Aorta (tissue), 5 donors: ENCODE measurements at regions not wholly inside any gene's neighbourhood (a gene's known extent, or its start where the extent isn't known, plus 50 kb on each side); places are given as distances from the start of the nearest gene placed in this dataset.
A peak's percentile ranks its signal among the peaks of the same experiment; 100 is the strongest.
"Not testable (repeated sequence)": the region's sequence is repeated elsewhere in the genome, so short reads cannot be mapped to it uniquely, and the experiment has no call there.

Experiments used
- ATAC-seq: fragments of 200-7000 bp; cut with Tn5 transposase; one replicate; pipeline ENCODE4 v1.9.1; 2022; ENCODE audit warnings: moderate library complexity; ENCODE audit not compliant: low FRiP score
- DNase-seq, 2 donors: peaks; one replicate each; pipeline ENCODE4 v3.0.0-alpha.2; 2020
- H3K27ac ChIP-seq, 2 donors: one replicate each; pipeline ENCODE4 v1.5.1; 2013; ENCODE audit warnings: low read length in 2 of 2, mild to moderate bottlenecking in 2 of 2, moderate library complexity in 2 of 2, control low read depth in 1 of 2, inconsistent platforms in 1 of 2, low read depth in 1 of 2
- H3K27me3 ChIP-seq, 2 donors: one replicate each; pipeline ENCODE4 v1.6.1; 2013; ENCODE audit warnings: control low read depth in 1 of 2, low read length in 1 of 2, mild to moderate bottlenecking in 1 of 2, moderate library complexity in 1 of 2; ENCODE audit not compliant: insufficient read depth in 2 of 2, control insufficient read depth in 1 of 2
- H3K36me3 ChIP-seq, 2 donors: one replicate each; pipeline ENCODE4 v1.6.1; 2013; ENCODE audit warnings: control low read depth in 1 of 2, low read length in 1 of 2, mild to moderate bottlenecking in 1 of 2; ENCODE audit not compliant: insufficient read depth in 2 of 2, control insufficient read depth in 1 of 2
- H3K4me1 ChIP-seq, 2 donors: one replicate each; pipeline ENCODE4 v1.6.1; 2013; ENCODE audit warnings: low read length in 2 of 2, control low read depth in 1 of 2, mild to moderate bottlenecking in 1 of 2, moderate library complexity in 1 of 2; ENCODE audit not compliant: insufficient read depth in 2 of 2, control insufficient read depth in 1 of 2
- H3K4me3 ChIP-seq, 2 donors: one replicate each; pipeline ENCODE4 v1.5.1; 2013; ENCODE audit warnings: low read length in 2 of 2, control low read depth in 1 of 2, mild to moderate bottlenecking in 1 of 2
- H3K9me3 ChIP-seq: one replicate; pipeline ENCODE4 v1.6.1; 2013; ENCODE audit warnings: mild to moderate bottlenecking, low read length; ENCODE audit not compliant: control insufficient read depth
- WGBS, 2 donors: extraction: QIAGEN DNeasy Blood & Tissue Kit; methylation state at CpG; one replicate each; pipeline ENCODE4 v1.1.7; 2013; 5-methylcytosine and 5-hydroxymethylcytosine counted together
- intact Hi-C, 2 donors: fragments of 100-400 bp; cut with DNase I; formaldehyde crosslinking; loops; one replicate each; pipeline versions ENCODE4 v1.14.2 to v1.15.0; 2022
- donor health status: healthy with polysubstance abuse.
- donor health status: Bipolar disorder and iron deficiency.
- donor health status: DM: no; HTN: no; CAD: no.
- donor health status: DM: no; HTN: no; CAD: no.
- donor health status: DM: yes; HTN: yes; CAD: no.

DNA sequence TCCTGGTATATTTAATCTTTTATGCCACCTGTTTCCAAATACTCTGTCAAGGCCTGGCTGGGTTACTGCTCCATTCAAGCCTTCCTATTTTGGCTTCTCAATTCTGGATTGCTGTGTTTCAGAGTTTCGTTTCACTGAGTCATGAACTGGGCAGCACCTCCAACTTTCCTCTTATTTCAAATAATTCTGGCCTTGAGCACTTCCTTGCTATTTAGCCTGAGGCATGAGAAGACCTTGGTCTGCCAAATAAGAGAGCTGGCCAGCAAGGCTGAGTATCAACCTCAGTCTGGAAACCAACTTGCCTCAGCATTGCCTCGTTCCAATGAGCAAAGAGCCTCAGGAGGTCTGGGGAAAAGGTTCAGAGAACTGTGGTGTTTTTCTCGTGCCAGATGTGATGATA lies 66.6 kb downstream of the TNFAIP3 start:
- peak in 1 of 2 donors; percentile 79 for DNase-seq
- Histone ChIP-seq H3K36me3 (no peaks in the 10 kb centered on the region), H3K27ac (peak overlapping the region in 1 of 2 donors; percentile 63), H3K4me3 (no peak overlapping the region), H3K9me3 (no peaks in the 10 kb centered on the region), H3K4me1 (no peaks in the 10 kb centered on the region), H3K27me3 (no peaks in the 10 kb centered on the region)
- intact Hi-C loops: loop anchor here (5.0 kb wide), 1 partner anchor 66 kb away; the partner anchor contains the start of gene TNFAIP3 (in 2 of the 2)
- 3 to 8% methylated on average over 3 of the region's 3 CpGs for WGBS, 2 donors
- peak; percentile 94 for ATAC-seq

DNA sequence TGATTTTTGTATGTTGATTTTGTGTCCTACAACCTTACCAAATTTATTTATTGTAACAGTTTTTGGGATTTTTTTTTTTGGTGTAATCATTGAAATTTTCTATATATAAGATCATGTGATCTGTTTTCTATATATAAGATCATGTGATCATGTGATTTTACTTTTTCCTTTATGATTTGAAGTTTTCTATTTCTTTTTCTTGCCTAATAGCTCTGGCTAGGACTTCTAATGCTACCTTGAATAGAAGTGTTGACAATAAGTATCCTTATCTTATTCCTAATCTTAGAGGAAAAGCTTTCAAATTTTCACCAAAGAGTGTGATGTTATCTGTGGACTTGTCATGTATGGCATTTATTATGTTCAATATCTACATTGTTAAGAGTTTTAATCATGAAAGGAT lies 69.7 kb downstream of the TNFAIP3 start:
- H3K27me3 ChIP-seq: no peaks in the 10 kb centered on the region
- H3K9me3 ChIP-seq: no peaks in the 10 kb centered on the region
- no peaks in the 10 kb centered on the region for H3K4me1 ChIP-seq
- no peaks in the 10 kb centered on the region for H3K36me3 ChIP-seq
- intact Hi-C loops: no loop called here
- no peak overlapping the region for H3K27ac ChIP-seq
- no peak overlapping the region for H3K4me3 ChIP-seq
- DNase-seq: no peak
- ATAC-seq: no peak

DNA sequence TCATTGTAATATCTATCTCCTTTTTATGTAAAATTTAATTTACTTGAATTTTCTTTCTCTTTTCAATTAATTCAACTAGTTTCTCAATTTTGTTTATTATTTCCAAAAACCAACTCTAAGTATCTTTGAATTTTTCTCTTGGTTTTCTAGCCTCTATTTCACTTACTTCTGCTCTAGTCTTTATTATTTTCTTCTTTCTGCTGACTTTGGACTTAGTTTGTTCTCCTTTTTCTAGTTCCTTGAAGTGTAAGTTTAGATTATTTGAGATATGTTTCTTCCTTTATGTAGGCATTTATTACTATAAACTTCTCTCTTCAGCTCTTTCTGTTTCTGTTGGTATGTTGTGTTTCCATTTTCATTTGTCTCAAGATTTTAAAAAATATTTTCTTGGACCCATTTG lies 70.8 kb downstream of the TNFAIP3 start:
- no peaks in the 10 kb centered on the region for H3K27me3 ChIP-seq
- no peaks in the 10 kb centered on the region for H3K4me1 ChIP-seq
- no peaks in the 10 kb centered on the region for H3K9me3 ChIP-seq
- H3K27ac ChIP-seq: no peak overlapping the region
- ATAC-seq (no peak), DNase-seq (no peak)
- H3K4me3 ChIP-seq: no peak overlapping the region
- intact Hi-C loops: no loop called here
- H3K36me3 ChIP-seq: no peaks in the 10 kb centered on the region

- intact Hi-C loops: no loop called here
- DNase-seq (no peak), ATAC-seq (no peak)
- no peaks in the 10 kb centered on the region for H3K27me3 ChIP-seq
- H3K4me1 ChIP-seq: no peaks in the 10 kb centered on the region
- no peaks in the 10 kb centered on the region for H3K36me3 ChIP-seq
- no peak overlapping the region for H3K4me3 ChIP-seq
- no peaks in the 10 kb centered on the region for H3K9me3 ChIP-seq
- no peak overlapping the region for H3K27ac ChIP-seq
- 88 to 96% methylated on average over 1 of the region's 1 CpG for WGBS, 2 donors
Observed at GRCh38 chr6:137938770-137939379, 71.8 kb downstream of the TNFAIP3 start.

DNA sequence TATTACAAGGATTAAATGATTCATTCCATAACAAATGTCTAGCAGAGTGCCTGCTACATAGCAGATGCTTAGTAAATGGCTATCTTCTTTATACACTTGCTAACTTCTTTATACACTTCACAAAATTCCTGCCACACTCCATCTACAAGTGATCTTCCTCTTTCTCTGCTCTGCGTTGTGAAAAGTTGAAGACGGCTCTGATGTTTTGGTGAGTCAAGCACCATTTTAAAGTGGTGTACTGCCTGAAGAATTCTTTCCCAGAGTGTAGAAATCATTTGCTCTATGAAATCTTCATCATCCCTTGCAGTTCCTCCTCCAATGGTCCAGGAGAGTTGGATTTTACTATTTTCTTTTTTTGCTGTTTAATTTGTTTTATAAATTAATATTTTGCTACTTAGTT lies 74.9 kb downstream of the TNFAIP3 start:
- no peak for ATAC-seq
- Histone ChIP-seq H3K36me3 (no peaks in the 10 kb centered on the region), H3K4me3 (no peak overlapping the region), H3K27me3 (no peaks in the 10 kb centered on the region), H3K4me1 (no peaks in the 10 kb centered on the region), H3K9me3 (no peaks in the 10 kb centered on the region), H3K27ac (no peak overlapping the region)
- intact Hi-C loops: no loop called here
- WGBS, 2 donors: 42 to 91% methylated on average over 2 of the region's 2 CpGs
- no peak for DNase-seq

- H3K4me3 ChIP-seq: no peak overlapping the region
- intact Hi-C loops: no loop called here
- H3K27me3 ChIP-seq: no peaks in the 10 kb centered on the region
- H3K4me1 ChIP-seq: no peaks in the 10 kb centered on the region
- H3K36me3 ChIP-seq: no peaks in the 10 kb centered on the region
- H3K27ac ChIP-seq: no peak overlapping the region
- ATAC-seq (no peak), DNase-seq (no peak)
- H3K9me3 ChIP-seq: no peaks in the 10 kb centered on the region
Observed at GRCh38 chr6:137942736-137943135, 75.7 kb downstream of the TNFAIP3 start.

- not testable (repeated sequence) for H3K36me3 ChIP-seq, H3K27ac ChIP-seq, H3K4me3 ChIP-seq, H3K9me3 ChIP-seq, H3K4me1 ChIP-seq, H3K27me3 ChIP-seq, ATAC-seq, DNase-seq
- WGBS, 2 donors: 42 to 48% methylated on average over 3 of the region's 3 CpGs
- intact Hi-C loops: loop anchor here (2.0 kb wide), 2 partner anchors 236 to 238 kb away; no protein-coding TSS in a partner anchor
Observed at GRCh38 chr6:137944381-137944780, 77.3 kb downstream of the TNFAIP3 start.

DNA sequence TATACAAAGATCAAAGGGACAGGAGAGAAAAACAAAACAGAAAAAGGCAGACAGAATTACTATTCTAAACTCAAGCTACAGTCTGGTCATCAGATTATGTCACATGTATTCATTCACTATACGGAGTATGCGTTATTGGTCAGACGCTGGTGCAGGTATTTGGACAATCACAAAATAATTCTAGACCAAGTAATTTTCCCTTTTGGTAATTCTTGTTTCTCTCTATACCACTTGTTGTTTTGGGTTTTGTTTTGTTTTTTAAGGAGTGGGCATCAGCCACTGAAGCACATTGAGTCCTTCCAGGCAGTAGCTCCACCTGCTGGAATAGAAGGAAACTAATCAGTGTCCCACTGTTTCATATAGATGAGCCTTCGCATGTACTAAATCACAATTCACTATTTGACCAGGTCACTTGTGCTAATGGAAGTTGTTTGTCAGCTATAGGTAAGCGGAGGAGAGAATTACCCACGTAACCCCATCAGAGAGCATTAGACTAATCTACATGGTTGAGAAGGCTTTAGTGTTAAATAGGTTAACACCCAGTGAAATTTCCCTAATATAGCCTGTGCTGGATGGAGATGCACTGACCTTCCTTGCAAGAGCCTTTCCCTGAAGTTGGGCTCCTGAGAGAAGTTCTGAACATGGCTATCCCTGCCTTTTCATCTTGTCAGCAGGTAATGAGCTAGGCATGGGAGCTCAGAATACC lies 77.9 kb downstream of the TNFAIP3 start:
- intact Hi-C loops: loop anchor here (2.0 kb wide), 2 partner anchors 236 to 238 kb away; no protein-coding TSS in a partner anchor
- Histone ChIP-seq H3K36me3 (no peaks in the 10 kb centered on the region), H3K9me3 (no peaks in the 10 kb centered on the region), H3K4me1 (no peaks in the 10 kb centered on the region), H3K4me3 (no peak overlapping the region), H3K27ac (no peak overlapping the region), H3K27me3 (no peaks in the 10 kb centered on the region)
- DNase-seq (no peak), ATAC-seq (peak; percentile 69)
- 49 to 56% methylated on average over 6 of the region's 6 CpGs for WGBS, 2 donors

DNA sequence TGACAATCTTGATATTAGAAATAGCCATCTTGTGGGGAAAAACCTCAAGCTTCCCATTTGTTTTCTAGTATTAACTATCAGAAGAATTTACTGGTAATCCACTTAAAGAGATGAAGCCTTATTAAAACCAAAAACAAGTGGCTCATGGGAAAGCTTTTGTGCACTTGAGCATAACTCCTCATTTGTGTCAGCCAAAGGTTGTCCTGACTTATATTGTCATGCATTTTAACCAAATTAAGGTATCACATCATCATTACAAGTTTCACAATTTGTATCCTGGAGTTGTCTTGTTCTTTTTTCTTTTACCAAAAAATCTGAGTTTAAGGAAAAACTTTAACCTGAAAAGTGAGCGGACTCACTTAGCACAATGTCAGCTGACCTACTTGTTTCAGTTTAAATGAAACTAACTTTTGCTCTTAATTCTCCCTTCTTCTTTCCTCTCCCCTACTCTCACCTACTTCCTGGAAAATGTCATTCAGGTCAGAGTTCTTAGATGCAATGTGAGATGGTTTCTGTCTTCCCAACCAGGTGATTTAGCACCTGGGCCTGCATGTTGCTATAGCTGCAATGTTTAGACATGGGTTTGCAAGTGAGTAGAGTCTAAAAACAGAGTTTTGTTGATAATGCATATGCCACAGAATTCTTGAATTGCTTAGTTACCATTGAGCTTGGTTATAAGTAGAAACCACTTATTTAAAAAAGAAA lies 82.8 kb downstream of the TNFAIP3 start:
- intact Hi-C loops: no loop called here
- no peaks in the 10 kb centered on the region for H3K27me3 ChIP-seq
- no peaks in the 10 kb centered on the region for H3K9me3 ChIP-seq
- H3K4me3 ChIP-seq: no peak overlapping the region
- DNase-seq (no peak), ATAC-seq (no peak)
- no peak overlapping the region for H3K27ac ChIP-seq
- H3K4me1 ChIP-seq: no peaks in the 10 kb centered on the region
- WGBS, 2 donors: 91 to 94% methylated on average over 1 of the region's 1 CpG
- no peaks in the 10 kb centered on the region for H3K36me3 ChIP-seq
